ENCODE measurements at regions not wholly inside any gene's neighbourhood (a gene's known extent, or its start where the extent isn't known, plus 50 kb on each side); places are given as distances from the start of the nearest gene placed in this dataset.

DNA sequence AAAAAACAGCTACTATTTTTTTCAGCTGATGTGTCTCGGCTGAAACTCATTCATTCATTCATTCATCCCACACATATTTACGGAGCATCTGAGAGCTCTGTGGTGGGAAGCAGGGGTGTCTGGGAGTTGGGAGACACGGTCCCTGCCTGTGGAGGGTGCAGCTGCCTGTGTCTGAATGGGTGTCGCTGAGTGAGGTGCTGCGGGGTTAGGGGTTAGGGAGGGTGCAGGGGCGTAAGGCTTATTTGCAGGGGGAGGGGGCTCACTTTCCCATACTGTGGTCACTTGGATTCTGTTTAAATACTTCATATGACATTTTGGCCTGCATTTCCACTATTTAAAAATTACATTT is 89.4 kb upstream of the ASB18 start:
- TF ChIP-seq, protein P1, sequence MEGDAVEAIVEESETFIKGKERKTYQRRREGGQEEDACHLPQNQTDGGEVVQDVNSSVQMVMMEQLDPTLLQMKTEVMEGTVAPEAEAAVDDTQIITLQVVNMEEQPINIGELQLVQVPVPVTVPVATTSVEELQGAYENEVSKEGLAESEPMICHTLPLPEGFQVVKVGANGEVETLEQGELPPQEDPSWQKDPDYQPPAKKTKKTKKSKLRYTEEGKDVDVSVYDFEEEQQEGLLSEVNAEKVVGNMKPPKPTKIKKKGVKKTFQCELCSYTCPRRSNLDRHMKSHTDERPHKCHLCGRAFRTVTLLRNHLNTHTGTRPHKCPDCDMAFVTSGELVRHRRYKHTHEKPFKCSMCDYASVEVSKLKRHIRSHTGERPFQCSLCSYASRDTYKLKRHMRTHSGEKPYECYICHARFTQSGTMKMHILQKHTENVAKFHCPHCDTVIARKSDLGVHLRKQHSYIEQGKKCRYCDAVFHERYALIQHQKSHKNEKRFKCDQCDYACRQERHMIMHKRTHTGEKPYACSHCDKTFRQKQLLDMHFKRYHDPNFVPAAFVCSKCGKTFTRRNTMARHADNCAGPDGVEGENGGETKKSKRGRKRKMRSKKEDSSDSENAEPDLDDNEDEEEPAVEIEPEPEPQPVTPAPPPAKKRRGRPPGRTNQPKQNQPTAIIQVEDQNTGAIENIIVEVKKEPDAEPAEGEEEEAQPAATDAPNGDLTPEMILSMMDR (IDR thresholded peaks at IDR 0.05; ENCODE audit: borderline replicate concordance, extremely low read depth, insufficient read depth) = no peak
- Histone ChIP-seq H3K4me3 (ENCODE audit: low read length in 3 of 3) (no peak overlapping the region), H3K27ac (ENCODE audit: low read depth in 2 of 2, low read length in 2 of 2) (no peak overlapping the region), H3K36me3 (ENCODE audit: control insufficient read depth in 2 of 3, insufficient read depth in 3 of 3, low read length in 3 of 3) (no peaks in the 10 kb centered on the region), H3K4me1 (ENCODE audit: control insufficient read depth in 2 of 3, insufficient read depth in 2 of 3, low read depth in 1 of 3, low read length in 3 of 3) (no peaks in the 10 kb centered on the region), H3K9me3 (ENCODE audit: control insufficient read depth in 2 of 3, insufficient read depth in 1 of 3, low read length in 3 of 3) (no peaks in the 10 kb centered on the region), H3K9ac (ENCODE audit: low read length in 3 of 3) (no peak overlapping the region), H3K27me3 (ENCODE audit: control insufficient read depth, insufficient read depth, low read length) (no peaks in the 10 kb centered on the region)
- FAIRE-seq (no peak), DNase-seq (no peak)
- intact Hi-C loops (cut with DNase I) = no loop called here

DNA sequence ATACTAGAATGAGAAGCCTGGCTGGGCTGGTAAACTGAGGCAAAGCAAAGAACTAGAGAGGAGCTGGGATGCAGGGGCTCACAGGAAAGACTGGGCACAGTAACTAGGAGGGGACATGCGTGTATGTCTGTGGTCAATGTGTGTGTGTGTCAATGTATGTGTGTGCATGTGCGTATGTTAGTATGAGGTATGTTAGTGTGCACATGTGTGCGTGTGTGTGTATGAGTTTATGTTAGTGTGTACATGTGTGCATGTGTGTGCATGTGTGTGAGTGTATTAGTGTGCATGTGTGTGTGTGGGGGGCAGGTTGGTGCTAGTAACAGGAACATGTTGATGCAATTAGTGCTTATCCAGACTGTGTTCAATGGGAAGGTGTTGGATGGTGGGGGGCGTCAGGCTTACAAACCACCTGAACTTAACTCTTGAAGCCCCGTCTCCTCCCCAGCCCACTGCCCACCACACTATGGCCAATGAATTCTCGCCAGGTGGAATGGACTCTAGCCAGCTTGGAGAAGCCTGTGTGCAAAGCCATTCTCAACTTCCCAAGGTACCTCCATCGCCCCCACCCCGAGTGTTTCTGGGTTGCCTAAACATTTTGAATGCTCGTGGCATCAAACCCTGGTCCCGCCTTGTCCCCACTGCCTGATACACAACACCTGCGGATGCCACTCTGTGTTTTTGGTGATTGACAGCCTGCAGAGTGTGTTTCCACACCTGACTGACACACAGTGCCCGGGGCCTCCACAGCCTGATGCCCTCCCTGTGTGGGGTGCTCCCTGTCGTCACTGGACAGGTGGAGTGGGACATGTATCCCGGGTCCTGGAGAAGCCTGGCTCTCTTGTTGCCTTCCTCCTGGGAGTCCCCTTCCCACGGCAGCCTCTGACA is 90.1 kb upstream of the ASB18 start:
- TF ChIP-seq, protein P1 (IDR thresholded peaks at IDR 0.05; ENCODE audit: borderline replicate concordance, extremely low read depth, insufficient read depth) = no peak
- no peak overlapping the region for H3K4me3 ChIP-seq (ENCODE audit: low read length in 3 of 3)
- FAIRE-seq (no peak), DNase-seq (no peak)
- H3K9me3 ChIP-seq (ENCODE audit: control insufficient read depth in 2 of 3, insufficient read depth in 1 of 3, low read length in 3 of 3) = no peaks in the 10 kb centered on the region
- no peaks in the 10 kb centered on the region for H3K27me3 ChIP-seq (ENCODE audit: control insufficient read depth, insufficient read depth, low read length)
- H3K4me1 ChIP-seq (ENCODE audit: control insufficient read depth in 2 of 3, insufficient read depth in 2 of 3, low read depth in 1 of 3, low read length in 3 of 3) = peaks cover 0 to 1% (median 0%) of the 10 kb centered on the region in 3 donors
- H3K9ac ChIP-seq (ENCODE audit: low read length in 3 of 3) = no peak overlapping the region
- H3K36me3 ChIP-seq (ENCODE audit: control insufficient read depth in 2 of 3, insufficient read depth in 3 of 3, low read length in 3 of 3) = no peaks in the 10 kb centered on the region
- no peak overlapping the region for H3K27ac ChIP-seq (ENCODE audit: low read depth in 2 of 2, low read length in 2 of 2)
- intact Hi-C loops (cut with DNase I) = no loop called here

DNA sequence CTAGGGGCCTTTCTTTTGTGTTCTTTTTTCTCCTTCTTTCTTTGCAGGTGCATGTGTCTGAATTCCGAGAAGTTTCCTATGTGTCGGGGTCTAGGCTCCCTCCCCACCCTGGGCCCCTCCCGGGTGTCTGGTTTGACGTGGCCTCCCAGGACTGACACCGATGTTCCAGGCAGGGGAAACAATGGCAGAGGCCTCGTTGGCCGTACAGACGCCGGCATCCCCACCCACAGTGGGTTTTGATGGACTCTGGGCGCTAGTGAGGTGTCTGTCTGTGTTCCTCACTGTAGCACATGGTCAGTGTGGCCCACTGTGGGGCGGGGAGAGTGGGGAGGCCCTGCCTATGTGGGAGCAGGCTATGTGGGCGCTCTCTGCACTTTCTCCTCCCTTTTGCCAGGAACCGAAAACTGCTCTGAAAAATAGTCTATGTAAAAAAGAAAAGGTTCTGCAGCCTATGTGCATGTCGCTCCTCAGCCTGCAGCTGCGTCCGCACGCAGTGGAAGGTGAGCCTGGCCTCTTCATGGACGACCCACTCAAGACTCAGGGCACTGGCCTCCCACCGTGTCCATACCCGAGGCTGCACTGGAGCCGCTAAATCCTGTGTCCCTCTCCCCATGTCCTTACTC is 90.9 kb upstream of the ASB18 start:
- no peak overlapping the region for H3K27ac ChIP-seq (ENCODE audit: low read depth in 2 of 2, low read length in 2 of 2)
- no peaks in the 10 kb centered on the region for H3K27me3 ChIP-seq (ENCODE audit: control insufficient read depth, insufficient read depth, low read length)
- peaks cover 0 to 3% (median 0%) of the 10 kb centered on the region in 3 donors for H3K4me1 ChIP-seq (ENCODE audit: control insufficient read depth in 2 of 3, insufficient read depth in 2 of 3, low read depth in 1 of 3, low read length in 3 of 3)
- no peak overlapping the region for H3K4me3 ChIP-seq (ENCODE audit: low read length in 3 of 3)
- TF ChIP-seq, protein P1 (IDR thresholded peaks at IDR 0.05; ENCODE audit: borderline replicate concordance, extremely low read depth, insufficient read depth) = no peak
- DNase-seq (no peak), FAIRE-seq (no peak)
- no peaks in the 10 kb centered on the region for H3K9me3 ChIP-seq (ENCODE audit: control insufficient read depth in 2 of 3, insufficient read depth in 1 of 3, low read length in 3 of 3)
- H3K9ac ChIP-seq (ENCODE audit: low read length in 3 of 3) = no peak overlapping the region
- H3K36me3 ChIP-seq (ENCODE audit: control insufficient read depth in 2 of 3, insufficient read depth in 3 of 3, low read length in 3 of 3) = no peaks in the 10 kb centered on the region
- intact Hi-C loops (cut with DNase I) = no loop called here

All from kidney (tissue), 13 donors.